Vagina (tissue), 2 donors: ENCODE measurements at regions not wholly inside any gene's neighbourhood (a gene's known extent, or its start where the extent isn't known, plus 50 kb on each side); places are given as distances from the start of the nearest gene placed in this dataset.

Experiments used
- CTCF ChIP-seq, 3 experiments: fragments of 450-650 bp in 2 of 3; fragments of 200-600 bp in 1 of 3; sonication (generic) in 1 of 3; IDR thresholded peaks; one replicate each; pipeline ENCODE4 v1.5.1; 2017 to 2019; ENCODE audit warnings: antibody characterized with exemption in 3 of 3, mild to moderate bottlenecking in 2 of 3, moderate library complexity in 2 of 3
- POLR2AphosphoS5 ChIP-seq, 2 donors: sonication (generic); formaldehyde crosslinking; IDR thresholded peaks; one replicate each; pipeline ENCODE4 v1.9.0; 2017; ENCODE audit warnings: antibody characterized with exemption in 2 of 2, mild to moderate bottlenecking in 2 of 2, low read depth in 1 of 2; ENCODE audit not compliant: insufficient read depth in 1 of 2

GRCh38 chr12:127419111-127419510, 847.9 kb upstream of the TMEM132C start:
- no peak for TF ChIP-seq POLR2AphosphoS5 (IDR thresholded peaks at IDR 0.05; ENCODE audit: insufficient read depth in 1 of 2, low read depth in 1 of 2)
- TF ChIP-seq CTCF (IDR thresholded peaks at IDR 0.05): no peak
